Cerebellar cortex (tissue), 1 donor: ENCODE measurements at regions not wholly inside any gene's neighbourhood (a gene's known extent, or its start where the extent isn't known, plus 50 kb on each side); places are given as distances from the start of the nearest gene placed in this dataset.

Experiments used
- DNase-seq: peaks from one replicate; pipeline ENCODE4 v3.0.0-alpha.2; 2015; ENCODE audit warnings: low spot score

DNA sequence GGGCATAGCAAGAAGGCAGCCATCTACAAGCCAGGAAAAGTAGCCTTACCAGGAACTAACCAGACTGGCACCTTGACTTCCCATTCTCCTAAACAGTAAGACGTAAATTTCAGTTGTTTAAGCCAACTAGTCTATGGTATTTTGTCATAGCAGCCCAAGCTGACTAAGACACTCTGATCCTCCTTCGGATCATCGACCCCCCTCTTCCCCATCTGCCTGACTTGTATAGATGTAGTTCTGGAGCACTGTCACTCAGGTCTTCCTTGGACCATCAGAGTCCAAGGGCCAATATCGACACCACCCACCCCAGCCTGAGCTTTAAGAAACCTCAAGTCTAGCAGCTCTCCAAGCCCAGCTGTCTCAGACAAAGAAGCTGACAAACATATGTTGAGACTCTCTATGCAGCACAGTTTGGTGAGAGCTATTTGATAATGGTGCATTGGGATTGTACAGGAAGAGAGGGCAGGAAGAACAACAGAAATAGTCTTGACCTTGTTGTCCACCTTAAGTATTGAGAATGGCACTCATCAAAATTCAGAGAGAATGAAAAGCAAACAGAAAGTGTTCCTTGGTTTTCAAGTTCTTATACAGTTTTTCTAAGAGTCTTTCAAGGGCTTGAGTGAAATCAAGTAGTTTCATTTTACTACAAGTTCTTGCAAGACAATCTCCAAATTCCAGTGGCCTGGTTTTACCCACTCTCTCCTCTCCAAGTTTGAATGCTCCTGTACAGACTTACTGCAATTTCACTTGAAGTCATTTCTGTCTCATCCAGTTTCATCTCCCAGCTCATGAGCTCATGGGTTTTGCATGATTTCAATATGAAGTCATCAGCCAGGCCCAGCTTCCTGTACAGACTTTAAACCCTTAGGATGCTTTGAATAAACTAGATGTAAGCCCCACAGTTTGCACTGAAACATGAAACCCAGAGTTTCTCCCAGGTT, 122.3 kb upstream of the RAI14 start:
- no peak for DNase-seq

DNA sequence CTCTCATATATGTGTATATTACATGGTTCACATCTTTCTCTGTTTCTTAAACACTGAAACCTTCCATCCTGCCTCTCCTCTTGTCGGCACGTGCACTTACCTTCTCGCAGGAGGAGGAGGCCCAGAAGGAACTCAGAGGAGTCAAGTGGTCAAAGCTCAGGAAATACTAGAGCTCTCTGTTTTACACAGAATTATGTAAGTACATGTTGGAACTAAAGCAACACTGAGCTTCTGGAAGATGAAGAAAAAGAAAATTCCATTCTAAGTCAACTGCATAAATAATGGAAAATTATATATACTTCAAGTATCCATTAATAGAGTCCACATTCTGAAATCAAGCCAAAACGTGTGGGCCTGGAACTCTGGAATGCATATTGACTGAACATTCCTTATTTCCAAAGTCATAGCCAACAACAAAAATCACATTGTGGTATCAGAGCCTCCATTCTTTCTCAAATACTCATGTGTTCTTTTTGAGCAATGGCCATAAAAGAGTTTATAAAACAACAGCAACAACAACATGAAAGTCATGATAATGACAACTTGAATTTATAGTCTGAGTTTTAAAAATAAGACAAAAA, 121.5 kb upstream of the RAI14 start:
- no peak for DNase-seq

DNA sequence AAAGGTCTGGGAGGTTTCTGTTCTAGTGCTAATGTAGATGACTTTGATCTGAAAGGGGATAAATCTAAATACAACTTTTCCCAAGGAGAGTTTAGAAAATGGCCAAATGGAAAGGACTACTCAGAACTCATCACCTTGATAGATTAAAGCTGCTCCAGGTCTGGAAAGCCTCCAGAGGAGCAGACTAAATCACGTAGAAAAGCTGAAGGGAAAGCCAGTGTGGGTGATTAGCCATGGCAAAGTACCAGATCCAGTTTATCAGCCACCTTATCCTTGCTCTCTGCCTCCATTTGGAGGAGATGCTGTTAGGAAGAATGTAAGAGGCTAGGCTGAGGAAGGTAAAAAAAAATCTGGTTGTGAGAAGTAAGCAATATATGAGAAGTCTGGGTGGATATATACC, 120.7 kb upstream of the RAI14 start:
- DNase-seq, result no peak

DNA sequence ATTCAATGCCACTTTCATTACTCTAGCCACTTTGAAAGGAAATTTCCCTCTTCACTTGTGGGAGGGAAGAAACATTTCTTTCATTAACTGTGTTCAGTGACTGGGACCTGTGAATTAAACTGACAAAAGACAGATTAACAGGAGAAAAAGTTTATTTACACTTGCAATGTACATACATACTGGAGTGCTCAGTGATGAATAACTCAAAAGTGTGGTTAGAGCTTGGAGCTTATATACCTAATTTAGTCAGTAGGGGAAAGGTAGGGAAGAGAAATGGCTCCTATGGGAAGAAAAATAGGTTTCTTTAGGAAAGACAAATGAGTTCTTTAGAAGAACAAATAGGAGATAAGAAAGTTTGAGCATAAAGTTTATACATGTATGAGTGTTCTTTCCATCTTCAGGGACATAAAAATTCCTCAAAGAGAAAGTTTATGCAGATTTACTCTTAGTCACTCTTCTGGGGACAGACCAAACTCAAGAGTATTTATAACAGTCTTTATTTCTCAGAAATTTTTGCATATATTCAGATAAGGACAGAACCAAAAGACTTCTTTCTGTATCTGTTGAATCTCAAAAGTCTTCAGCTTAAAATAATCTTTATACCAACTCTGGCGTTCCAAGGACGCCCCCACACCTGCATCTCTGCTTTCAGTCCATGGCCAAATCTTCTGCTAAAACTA, 120.0 kb upstream of the RAI14 start:
- no peak for DNase-seq

DNA sequence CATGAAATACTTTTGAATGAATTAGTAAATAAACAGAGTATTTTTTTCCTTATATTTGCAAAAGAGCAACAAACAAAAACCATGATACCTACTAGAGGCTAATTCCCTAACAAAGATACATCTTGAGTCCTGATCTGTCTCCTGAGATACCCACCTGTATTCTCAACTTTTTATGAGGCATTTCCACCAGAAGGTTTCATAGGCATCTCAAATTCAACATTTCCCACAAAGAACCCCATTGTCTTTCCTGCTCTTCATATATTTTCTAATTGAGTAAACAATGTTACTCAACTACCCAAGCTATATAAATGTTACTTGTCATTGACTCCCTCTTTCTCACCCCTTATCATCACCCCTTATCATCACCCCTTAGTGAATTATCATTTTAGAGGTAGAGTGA, 119.4 kb upstream of the RAI14 start:
- DNase-seq, result no peak

DNA sequence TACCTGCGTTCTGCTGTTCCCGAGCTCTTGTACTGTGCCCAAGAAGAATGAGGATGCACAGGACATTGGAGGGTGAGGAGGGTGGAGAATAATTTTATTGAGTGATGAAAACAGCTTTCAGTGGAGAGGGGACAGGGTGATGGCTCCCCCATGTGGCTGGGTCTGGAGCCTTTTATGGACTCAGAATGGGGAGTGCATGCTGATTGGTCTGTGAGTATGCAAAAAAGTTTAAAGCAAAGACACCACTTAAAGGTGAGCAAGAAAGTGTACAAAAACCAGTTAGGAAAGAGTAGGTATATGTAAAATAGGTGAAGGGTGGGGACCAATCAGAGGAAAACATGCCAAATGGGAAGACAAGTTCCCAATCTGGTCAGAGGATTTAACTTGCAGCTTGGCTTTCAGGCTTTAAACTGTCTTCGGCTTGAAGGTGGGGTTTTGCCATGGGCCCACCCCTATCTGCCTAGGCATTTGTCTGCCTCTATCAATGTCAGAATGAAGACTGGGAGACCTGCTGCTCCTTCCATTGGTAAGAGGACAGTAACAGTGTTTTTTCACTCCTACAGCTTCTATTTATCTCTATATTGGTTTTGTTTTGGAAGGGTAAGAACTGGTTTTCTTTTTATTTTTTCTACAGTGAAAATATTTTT, 118.0 kb upstream of the RAI14 start:
- DNase-seq, result no peak

DNA sequence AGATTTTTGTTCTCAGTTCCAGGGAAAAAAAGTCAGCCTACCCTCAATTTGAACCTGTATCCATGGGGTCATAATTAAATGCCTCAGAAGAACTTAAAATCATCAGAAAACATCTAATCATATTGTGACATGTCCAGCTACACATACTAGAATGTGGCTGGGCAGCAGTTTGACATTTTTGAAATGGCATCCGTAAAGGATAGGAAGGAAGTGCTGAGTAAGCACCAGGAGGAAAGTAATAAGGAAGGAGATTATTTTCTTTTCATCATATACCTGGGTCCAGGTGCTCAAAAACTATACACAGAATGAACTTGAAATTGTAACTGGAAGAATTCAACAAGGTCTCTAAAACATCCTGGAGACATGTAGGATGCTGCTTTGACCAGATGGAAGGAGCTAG, 116.9 kb upstream of the RAI14 start:
- no peak for DNase-seq

DNA sequence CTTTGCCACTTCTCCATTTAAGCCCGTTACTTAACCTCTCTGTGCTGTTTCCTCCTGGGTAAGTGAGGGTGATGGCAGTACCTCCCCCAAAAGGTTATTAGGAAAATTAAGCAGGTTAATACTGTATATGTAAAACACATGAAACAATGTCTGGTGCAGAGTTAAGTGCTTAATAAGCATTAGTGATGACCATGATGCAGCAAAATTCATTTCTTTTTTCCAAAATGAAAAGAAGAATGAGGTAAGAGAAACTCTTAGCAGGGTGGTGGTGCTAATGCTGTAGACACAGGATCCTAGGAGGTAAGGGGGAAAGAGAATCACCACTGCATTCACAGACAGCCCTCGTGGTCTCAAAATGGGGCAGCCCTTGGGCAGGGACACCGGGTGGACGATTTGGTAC, 115.1 kb upstream of the RAI14 start:
- DNase-seq, result no peak

DNA sequence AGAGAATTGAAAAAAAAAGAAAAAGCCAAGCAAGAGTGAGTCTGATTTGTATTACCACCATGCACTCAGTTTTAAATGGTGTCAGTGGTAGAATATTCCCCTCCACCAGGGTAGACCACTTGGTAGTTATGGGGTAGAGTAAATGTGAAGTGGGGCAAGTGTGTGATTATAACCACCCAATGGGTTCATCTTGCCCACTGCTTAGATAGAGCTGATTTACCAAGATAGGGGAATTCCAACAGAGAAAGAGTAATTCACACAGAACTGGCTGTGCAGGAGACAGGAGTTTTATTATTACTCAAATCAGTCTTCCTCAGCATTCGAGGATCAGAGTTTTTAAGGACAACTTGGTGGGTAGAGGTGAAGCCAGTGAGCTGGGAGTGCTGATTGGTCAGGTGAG, 113.3 kb upstream of the RAI14 start:
- DNase-seq, result no peak

DNA sequence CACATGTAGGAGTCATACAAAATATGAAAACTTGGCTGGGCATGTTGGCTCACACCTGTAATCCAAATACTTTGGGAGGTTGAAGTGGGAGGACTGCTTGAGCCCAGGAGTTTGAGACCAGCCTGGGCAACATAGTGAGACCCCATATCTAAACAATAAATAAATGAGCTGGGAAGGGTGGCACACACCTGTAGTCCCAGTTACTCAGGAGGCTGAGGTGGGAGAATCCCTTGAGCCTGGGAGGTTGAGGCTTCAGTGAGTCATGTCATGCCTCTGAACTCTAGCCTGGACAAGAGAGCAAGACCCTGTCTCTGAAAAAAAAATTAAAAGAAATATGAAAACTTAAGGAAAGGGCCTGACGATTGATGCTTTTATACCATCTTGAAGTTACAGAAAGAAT, 112.4 kb upstream of the RAI14 start:
- no peak for DNase-seq

DNA sequence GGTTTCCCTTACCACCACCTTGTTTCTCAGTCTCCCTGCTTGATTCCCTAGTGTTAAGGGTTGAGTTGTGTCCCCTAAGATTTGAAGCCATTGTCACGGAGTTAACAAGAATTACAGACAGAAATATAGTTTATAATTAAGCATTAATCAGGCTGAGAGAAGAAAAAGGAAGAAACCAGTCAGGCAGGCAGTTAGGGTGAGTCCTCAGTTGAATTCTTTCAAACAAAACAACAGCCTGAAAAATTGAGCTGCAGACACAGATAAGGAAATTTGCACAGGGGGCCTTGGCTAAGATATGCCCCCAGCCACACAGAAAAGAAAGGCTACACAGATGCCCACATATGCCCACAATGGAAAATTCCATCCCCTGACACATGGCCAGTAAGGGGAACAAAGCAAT, 111.7 kb upstream of the RAI14 start:
- DNase-seq, result no peak

DNA sequence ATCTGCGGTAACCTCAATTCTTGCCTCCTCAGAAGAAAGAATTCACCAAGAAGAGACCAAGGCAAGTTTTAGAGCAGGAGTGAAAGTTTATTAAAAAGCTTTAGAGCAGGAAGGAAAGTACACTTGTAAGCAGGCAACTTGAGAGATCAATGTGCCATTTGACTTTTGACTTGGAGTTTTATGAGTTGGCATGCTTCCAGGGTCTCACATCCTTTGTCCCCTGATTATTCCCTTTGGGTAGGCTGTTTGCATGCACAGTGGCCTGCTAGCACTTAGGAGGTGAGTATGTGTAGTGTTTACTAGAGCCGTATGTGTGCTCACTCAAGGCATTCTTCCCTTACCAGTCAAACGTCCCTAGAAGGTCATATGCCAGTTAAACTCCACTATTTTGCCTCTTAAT, 111.0 kb upstream of the RAI14 start:
- DNase-seq, result no peak

DNA sequence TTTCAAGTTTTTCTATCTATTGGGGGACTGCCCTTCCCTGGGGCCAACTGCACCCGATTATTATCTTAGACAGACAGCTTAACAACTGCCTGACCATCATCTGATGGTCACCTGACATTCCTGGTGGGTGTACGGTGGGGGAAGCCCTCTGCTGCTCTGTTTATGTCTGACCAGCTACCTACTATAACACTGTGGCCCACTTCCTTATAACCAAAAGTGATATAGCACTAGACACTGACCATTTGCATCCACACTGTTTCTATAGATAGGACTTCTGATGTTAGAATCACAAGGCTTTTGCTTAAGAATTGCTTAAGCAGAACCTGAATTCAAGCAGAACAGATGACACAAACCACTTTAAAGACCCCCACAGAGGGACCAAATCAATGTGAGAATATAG, 110.5 kb upstream of the RAI14 start:
- no peak for DNase-seq

DNA sequence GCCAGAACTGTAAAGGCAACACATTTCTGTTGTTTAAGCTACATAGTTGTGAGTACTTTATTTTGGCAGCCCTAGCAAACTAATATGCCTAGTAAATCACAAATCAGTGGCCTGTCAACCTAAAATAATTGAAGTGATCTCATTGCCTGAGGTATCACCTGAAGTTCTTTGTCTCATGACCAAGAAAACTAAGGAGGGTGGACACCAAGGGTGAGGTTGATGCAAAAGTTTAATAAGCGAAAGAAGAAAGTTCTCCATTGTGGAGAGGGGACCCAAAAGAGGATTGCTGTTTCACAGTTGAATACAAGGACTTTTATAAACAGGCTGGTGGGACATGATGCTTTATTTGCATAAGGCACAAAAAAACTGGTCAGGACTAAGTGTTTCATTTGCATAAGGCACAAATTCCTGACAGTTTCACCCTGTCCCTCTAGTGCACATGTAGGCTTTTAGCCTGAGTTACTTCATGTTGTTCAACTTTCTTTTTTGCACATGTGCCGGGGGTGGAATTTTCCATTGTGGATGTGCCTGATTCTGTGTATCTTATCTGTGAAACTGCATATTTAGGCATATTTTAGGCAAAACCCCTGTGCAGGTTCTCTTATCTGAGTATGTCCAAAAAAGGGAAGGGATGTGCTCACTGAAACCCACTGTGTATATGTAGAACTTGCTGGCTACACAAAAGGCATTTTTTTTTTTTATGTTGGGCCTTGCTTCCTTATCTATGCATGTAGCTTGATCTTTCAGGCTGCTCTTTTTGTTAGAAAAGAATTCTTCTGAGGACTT, 108.6 kb upstream of the RAI14 start:
- no peak for DNase-seq

DNA sequence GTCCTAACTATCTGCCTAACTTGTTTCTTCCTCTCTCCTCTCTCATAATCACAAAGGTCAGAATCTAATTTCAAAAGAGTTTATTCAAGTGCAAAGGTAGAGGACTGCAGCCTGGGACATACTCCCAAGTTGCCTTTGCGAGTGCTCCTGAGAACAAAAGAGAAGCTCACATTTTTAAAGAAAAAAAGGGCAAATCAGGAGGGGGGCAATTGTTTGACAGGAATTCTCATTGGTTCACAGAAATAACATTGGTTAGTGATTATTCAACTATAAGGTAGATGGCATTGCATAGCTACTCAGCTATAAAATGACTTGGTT, 108.1 kb upstream of the RAI14 start:
- no peak for DNase-seq

DNA sequence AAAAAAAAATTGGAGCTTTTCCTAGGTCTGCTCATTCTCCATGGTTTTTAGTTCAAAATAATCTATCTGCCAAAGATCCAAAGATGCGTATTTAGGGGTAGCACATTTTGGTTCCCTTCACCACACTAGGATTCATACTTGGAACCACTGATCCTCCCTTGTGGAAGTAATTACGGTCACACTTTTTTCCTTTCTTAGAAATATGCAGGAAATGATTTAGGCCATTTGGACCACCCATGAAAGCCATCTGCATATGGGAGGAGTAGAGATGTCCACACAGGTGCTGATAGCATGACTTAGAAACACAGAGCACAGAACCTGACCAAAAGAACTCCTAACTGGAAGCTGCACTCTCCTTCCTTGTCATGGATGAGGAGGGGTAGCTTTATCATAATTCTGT, 105.9 kb upstream of the RAI14 start:
- DNase-seq, result no peak

DNA sequence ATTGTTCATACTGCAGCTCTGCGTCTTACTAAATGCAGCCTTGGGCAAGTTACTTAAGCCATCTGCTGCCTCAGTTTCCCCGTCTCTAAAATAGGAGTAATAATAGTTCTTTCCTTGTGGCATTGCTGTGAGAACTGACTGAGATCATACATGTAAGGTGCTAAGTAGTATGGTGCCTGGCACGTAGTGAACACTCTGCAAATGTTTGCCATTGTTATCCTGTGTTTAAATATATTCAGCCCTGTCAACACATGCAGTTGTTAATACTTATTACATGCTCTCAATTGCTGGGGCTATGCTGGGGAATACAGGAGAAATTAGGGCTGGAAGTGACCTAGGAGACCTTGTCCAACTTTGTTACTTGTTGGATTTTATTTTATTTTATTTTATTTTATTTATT, 105.2 kb upstream of the RAI14 start:
- no peak for DNase-seq

DNA sequence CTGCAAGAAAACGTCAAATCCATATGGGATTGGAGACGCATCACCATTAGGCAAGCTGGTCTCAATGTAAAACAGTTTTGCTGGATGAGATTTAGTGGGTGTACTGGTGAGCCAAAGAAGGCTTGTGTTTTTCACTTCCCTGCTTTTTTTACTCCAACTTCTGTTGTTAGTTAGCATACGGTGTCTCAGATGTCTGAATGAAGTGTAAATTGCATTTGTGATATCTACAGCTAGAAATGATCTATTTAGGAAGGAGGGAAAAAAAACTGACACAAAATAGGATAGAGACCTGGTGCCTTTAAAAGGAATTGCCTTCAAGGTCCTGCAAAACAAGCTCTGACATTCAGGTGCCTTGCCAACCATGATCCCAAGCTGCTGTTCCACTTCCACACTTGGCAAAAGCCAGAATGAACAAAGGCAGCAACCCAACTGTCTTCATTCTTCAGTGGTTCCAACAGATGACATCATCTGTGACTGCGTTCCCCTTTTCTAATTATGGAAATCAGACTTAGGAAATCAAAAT, 104.2 kb upstream of the RAI14 start:
- peak; percentile 97 for DNase-seq

DNA sequence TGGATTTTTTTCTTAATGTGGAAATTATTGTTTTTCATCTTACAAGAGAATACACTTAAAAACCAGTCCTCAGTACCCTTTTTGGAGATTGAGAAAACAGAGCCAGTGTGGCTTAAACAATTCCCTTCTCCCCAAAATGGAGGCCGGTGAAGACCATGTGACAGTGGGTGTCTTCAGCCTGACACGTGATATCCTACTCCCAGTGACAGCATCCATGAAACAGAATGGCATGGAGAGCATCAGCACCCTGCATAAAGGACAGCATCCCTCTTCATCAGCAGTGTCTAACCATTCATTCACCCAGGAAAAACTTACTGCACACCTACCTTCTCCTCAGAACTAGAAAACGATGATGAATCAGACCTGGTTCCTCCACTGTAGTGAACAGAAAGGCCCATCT, 103.4 kb upstream of the RAI14 start:
- DNase-seq, result no peak

DNA sequence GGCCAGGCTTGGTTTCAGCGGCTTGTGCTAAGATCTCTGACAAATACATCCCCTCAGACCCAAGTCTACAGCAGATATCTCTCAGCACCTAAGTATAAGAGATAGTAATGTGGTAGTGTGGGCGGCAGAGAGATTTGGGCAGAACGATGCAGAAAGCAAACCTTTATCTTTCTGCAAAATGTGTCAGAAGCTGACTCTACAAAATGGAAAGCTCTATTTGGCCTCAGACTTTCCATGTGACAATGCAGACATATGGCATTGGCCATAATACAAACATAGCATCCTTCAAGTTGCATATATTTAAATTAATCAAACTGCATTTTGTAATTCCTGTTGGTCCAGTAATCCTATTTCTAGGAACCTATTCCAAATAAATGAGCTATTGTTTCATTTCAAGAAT, 102.5 kb upstream of the RAI14 start:
- no peak for DNase-seq

DNA sequence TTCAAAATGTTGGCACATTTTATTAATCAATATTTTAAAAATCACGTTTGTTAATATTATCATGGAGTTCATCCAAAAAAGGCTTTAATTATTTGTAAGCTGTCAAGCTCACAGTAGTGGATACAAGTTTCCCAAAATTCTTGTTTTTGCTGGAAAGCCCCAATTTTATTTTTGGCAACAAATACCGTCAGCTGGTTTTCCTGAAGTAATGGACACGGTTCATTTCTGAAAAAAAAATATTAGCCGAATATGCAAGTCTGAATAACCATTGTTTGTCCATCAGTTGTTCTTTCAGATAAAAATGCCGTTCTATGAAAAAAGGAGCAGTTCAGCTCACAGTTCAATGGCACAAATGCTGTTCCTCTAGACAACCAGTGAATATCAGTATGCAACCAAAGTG, 101.5 kb upstream of the RAI14 start:
- DNase-seq, result no peak
